ENCODE measurements at regions not wholly inside any gene's neighbourhood (a gene's known extent, or its start where the extent isn't known, plus 50 kb on each side); places are given as distances from the start of the nearest gene placed in this dataset.

DNA sequence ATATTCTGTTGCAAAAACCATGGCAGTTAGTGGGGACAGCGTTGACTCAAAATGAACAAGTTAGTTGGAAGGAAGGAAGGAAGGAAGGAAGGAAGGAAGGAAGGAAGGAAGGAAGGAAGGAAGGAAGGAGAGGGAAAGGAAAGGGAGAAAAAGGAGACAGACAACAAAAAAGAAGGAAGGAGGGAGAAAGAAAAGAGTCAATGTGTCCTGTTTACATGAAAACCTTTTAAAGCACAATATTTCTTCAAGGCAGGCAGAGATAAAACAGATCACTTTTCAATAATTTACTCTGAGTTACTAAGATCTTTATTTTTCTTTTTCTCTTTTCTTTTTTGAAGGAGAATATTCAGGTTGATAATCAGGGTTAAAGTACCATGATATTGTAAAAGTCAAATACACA is 99.4 kb downstream of the CCER1 start:
- TF ChIP-seq, protein P1, sequence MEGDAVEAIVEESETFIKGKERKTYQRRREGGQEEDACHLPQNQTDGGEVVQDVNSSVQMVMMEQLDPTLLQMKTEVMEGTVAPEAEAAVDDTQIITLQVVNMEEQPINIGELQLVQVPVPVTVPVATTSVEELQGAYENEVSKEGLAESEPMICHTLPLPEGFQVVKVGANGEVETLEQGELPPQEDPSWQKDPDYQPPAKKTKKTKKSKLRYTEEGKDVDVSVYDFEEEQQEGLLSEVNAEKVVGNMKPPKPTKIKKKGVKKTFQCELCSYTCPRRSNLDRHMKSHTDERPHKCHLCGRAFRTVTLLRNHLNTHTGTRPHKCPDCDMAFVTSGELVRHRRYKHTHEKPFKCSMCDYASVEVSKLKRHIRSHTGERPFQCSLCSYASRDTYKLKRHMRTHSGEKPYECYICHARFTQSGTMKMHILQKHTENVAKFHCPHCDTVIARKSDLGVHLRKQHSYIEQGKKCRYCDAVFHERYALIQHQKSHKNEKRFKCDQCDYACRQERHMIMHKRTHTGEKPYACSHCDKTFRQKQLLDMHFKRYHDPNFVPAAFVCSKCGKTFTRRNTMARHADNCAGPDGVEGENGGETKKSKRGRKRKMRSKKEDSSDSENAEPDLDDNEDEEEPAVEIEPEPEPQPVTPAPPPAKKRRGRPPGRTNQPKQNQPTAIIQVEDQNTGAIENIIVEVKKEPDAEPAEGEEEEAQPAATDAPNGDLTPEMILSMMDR (IDR thresholded peaks at IDR 0.05), result no peak
- TF ChIP-seq POLR2A (IDR thresholded peaks at IDR 0.05), result no peak
